A549 (cell line): ENCODE measurements at regions not wholly inside any gene's neighbourhood (a gene's known extent, or its start where the extent isn't known, plus 50 kb on each side); places are given as distances from the start of the nearest gene placed in this dataset.

Experiments used
- EP300 ChIP-seq, 2 experiments: fragments of >200 bp; sonication (Bioruptor Twin); formaldehyde crosslinking; IDR thresholded peaks; 2 replicates in 1 of 2; 3 replicates in 1 of 2; pipeline ENCODE4 v1.6.1; 2016 to 2017
- HMGXB4 ChIP-seq: fragments of 250-450 bp; sonication (Bioruptor Pico); IDR thresholded peaks from 2 replicates; pipeline ENCODE4 v1.5.0; 2021; ENCODE audit warnings: mild to moderate bottlenecking, moderate library complexity, borderline replicate concordance
- MAFK ChIP-seq: fragments of 450-650 bp; IDR thresholded peaks from 2 replicates; pipeline ENCODE4 v1.6.1; 2014; ENCODE audit not compliant: partially characterized antibody

GRCh38 chr2:117537032-117537431 lies 277.5 kb upstream of the DDX18 start:
- TF ChIP-seq HMGXB4 (CRISPR knock-in tag) (no peak), MAFK (no peak), EP300 (IDR thresholded peaks at IDR 0.05) (no peak)
